GOT3 (cell line): ENCODE measurements at regions not wholly inside any gene's neighbourhood (a gene's known extent, or its start where the extent isn't known, plus 50 kb on each side); places are given as distances from the start of the nearest gene placed in this dataset.
"Not testable (repeated sequence)": the region's sequence is repeated elsewhere in the genome, so short reads cannot be mapped to it uniquely, and the experiment has no call there.

Experiments
- DNase-seq: peaks from one replicate; lab custom pipeline; 2025; ENCODE audit warnings: mixed read lengths; lab: John Stamatoyannopoulos, UW

GRCh38 chr1:143694085-143694484 is 277.7 kb downstream of the FAM72C start:
- DNase-seq: no peak

GRCh38 chr1:143691971-143692529 is 279.7 kb downstream of the FAM72C start:
- no peak for DNase-seq

GRCh38 chr1:143691400-143691891 is 280.3 kb downstream of the FAM72C start:
- DNase-seq: no peak

- DNase-seq: no peak
Observed at GRCh38 chr1:143689781-143690180, 282.0 kb downstream of the FAM72C start.

- DNase-seq: no peak
Observed at GRCh38 chr1:143680304-143680703, 291.5 kb downstream of the FAM72C start.

GRCh38 chr1:143672983-143673382 is 298.8 kb downstream of the FAM72C start:
- no peak for DNase-seq

- DNase-seq: no peak
Observed at GRCh38 chr1:143667730-143668129, 304.1 kb downstream of the FAM72C start.

- no peak for DNase-seq
Observed at GRCh38 chr1:143666851-143667250, 304.9 kb downstream of the FAM72C start.

GRCh38 chr1:143665606-143666005 is 306.2 kb downstream of the FAM72C start:
- no peak for DNase-seq

- not testable (repeated sequence) for DNase-seq
Observed at GRCh38 chr1:143663056-143663455, 308.7 kb downstream of the FAM72C start.

- no peak for DNase-seq
Observed at GRCh38 chr1:143661418-143662101, 310.2 kb downstream of the FAM72C start.

- DNase-seq: no peak
Observed at GRCh38 chr1:143660354-143660941, 311.3 kb downstream of the FAM72C start.

- DNase-seq: no peak
Observed at GRCh38 chr1:143653429-143653802, 318.4 kb downstream of the FAM72C start.

GRCh38 chr1:143652744-143653428 is 318.9 kb downstream of the FAM72C start:
- DNase-seq: no peak

- no peak for DNase-seq
Observed at GRCh38 chr1:143652187-143652586, 319.6 kb downstream of the FAM72C start.

- DNase-seq: no peak
Observed at GRCh38 chr1:143651350-143651992, 320.3 kb downstream of the FAM72C start.

GRCh38 chr1:143644035-143644434 is 327.8 kb downstream of the FAM72C start:
- not testable (repeated sequence) for DNase-seq

- no peak for DNase-seq
Observed at GRCh38 chr1:143643148-143643885, 328.5 kb downstream of the FAM72C start.

GRCh38 chr1:143625886-143626285 is 345.9 kb downstream of the FAM72C start:
- no peak for DNase-seq

GRCh38 chr1:143619851-143620250 is 351.9 kb downstream of the FAM72C start:
- no peak for DNase-seq

GRCh38 chr1:143611159-143611558 is 360.6 kb downstream of the FAM72C start:
- DNase-seq: no peak

- no peak for DNase-seq
Observed at GRCh38 chr1:143610196-143610595, 361.6 kb downstream of the FAM72C start.
